ENCODE measurements at regions not wholly inside any gene's neighbourhood (a gene's known extent, or its start where the extent isn't known, plus 50 kb on each side); places are given as distances from the start of the nearest gene placed in this dataset.

- H3K27ac ChIP-seq, result no peak overlapping the region
- no peaks in the 10 kb centered on the region for H3K27me3 ChIP-seq
- DNase-seq, result no peak
- H3K36me3 ChIP-seq, result no peaks in the 10 kb centered on the region
- no peaks in the 10 kb centered on the region for H3K4me1 ChIP-seq
- H3K4me3 ChIP-seq, result no peak overlapping the region
- H3K9me3 ChIP-seq, result no peaks in the 10 kb centered on the region
- TF ChIP-seq CTCF (IDR thresholded peaks at IDR 0.05) (no peak), POLR2A (IDR thresholded peaks at IDR 0.05) (no peak)
These were observed 235.6 kb downstream of the SCG2 start for GRCh38 chr2:223366566-223366965.

DNA sequence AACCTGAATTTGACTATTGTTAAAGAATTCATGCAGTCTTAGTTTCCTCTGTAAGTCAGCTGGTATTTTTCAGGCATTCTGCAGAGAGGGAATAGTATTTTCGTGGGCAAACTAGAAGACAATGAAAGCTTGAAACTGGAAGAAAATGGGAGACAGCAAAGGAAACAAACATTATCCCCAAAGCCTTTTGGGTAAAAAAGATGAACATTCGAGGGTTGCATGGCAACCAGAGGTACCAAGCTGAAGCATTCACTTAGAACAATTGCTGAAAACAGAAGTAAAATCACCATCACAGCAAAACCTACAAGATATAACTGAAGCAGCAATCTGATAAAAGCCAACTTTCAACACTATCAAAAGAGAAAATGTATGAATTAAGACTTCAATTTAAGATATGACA is 233.7 kb downstream of the SCG2 start:
- Histone ChIP-seq H3K27me3 (no peaks in the 10 kb centered on the region), H3K9me3 (no peaks in the 10 kb centered on the region), H3K36me3 (no peaks in the 10 kb centered on the region), H3K27ac (no peak overlapping the region), H3K4me1 (no peaks in the 10 kb centered on the region), H3K4me3 (no peak overlapping the region)
- no peak for DNase-seq
- TF ChIP-seq POLR2A (IDR thresholded peaks at IDR 0.05) (no peak), CTCF (IDR thresholded peaks at IDR 0.05) (no peak)

DNA sequence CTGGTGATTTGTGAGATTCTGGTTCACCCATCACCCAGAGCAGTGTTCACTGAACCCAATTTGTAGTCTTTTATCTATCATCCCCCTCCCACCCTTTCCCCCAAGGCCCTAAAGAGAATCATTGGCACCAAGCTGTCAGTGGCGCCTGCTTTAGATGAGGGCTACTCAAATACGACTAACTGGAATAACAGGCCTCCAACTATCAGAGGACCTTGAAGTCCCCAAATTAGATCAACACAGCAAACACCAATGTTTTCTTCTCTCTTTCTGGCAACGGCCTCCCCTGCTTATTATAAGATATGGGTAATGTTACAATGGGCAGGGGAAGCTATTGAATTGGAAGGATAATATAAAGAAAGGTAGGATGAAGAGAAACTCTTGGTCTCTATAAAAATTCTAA is 232.3 kb downstream of the SCG2 start:
- no peaks in the 10 kb centered on the region for H3K4me1 ChIP-seq
- no peaks in the 10 kb centered on the region for H3K27me3 ChIP-seq
- DNase-seq, result no peak
- no peaks in the 10 kb centered on the region for H3K36me3 ChIP-seq
- no peak overlapping the region for H3K27ac ChIP-seq
- no peaks in the 10 kb centered on the region for H3K9me3 ChIP-seq
- TF ChIP-seq POLR2A (IDR thresholded peaks at IDR 0.05) (no peak), CTCF (IDR thresholded peaks at IDR 0.05) (no peak)
- H3K4me3 ChIP-seq, result no peak overlapping the region

DNA sequence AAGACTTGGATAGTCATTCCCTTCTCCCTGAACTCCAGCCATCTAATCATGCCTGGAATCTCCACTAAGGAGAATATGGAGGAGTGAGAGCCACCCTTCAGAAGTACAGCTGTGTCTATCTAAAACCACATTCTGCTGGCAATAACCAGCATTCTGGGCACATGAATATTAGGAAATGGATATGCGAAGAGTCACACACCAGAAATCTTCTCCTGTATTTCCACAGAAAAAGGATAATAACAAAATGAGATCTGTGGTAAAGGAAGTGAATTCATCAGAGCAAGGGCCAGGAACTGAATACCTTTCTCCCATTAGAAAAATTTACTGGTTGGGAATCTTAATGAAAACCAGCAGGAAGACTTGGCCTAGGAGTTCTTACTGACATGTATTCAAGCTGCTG is 218.8 kb downstream of the SCG2 start:
- no peak overlapping the region for H3K4me3 ChIP-seq
- no peak for DNase-seq
- TF ChIP-seq POLR2A (IDR thresholded peaks at IDR 0.05), result no peak
- no peak for TF ChIP-seq CTCF (IDR thresholded peaks at IDR 0.05)
- no peak overlapping the region for H3K27ac ChIP-seq
- no peaks in the 10 kb centered on the region for H3K27me3 ChIP-seq
- H3K4me1 ChIP-seq, result no peaks in the 10 kb centered on the region
- H3K9me3 ChIP-seq, result no peaks in the 10 kb centered on the region
- H3K36me3 ChIP-seq, result no peaks in the 10 kb centered on the region

GRCh38 chr2:223386189-223386588 is 216.0 kb downstream of the SCG2 start:
- Histone ChIP-seq H3K4me1 (no peaks in the 10 kb centered on the region), H3K9me3 (no peaks in the 10 kb centered on the region), H3K27ac (no peak overlapping the region), H3K27me3 (no peaks in the 10 kb centered on the region), H3K4me3 (no peak overlapping the region), H3K36me3 (no peaks in the 10 kb centered on the region)
- DNase-seq, result no peak
- no peak for TF ChIP-seq POLR2A (IDR thresholded peaks at IDR 0.05)
- no peak for TF ChIP-seq CTCF (IDR thresholded peaks at IDR 0.05)

GRCh38 chr2:223386984-223387383 is 215.2 kb downstream of the SCG2 start:
- no peak for DNase-seq
- H3K4me1 ChIP-seq, result no peaks in the 10 kb centered on the region
- H3K27ac ChIP-seq, result no peak overlapping the region
- no peak for TF ChIP-seq CTCF (IDR thresholded peaks at IDR 0.05)
- TF ChIP-seq POLR2A (IDR thresholded peaks at IDR 0.05), result no peak
- H3K36me3 ChIP-seq, result no peaks in the 10 kb centered on the region
- H3K9me3 ChIP-seq, result no peaks in the 10 kb centered on the region
- H3K4me3 ChIP-seq, result no peak overlapping the region
- H3K27me3 ChIP-seq, result no peaks in the 10 kb centered on the region
